GM19463 (cell line): ENCODE measurements at regions not wholly inside any gene's neighbourhood (a gene's known extent, or its start where the extent isn't known, plus 50 kb on each side); places are given as distances from the start of the nearest gene placed in this dataset.

Experiments used
- ATAC-seq: cut with Tn5 transposase; IDR thresholded peaks from one replicate; pipeline ENCODE4 v1.9.1; 2021; ENCODE audit warnings: mild to moderate bottlenecking, moderate library complexity; ENCODE audit not compliant: unreplicated experiment

DNA sequence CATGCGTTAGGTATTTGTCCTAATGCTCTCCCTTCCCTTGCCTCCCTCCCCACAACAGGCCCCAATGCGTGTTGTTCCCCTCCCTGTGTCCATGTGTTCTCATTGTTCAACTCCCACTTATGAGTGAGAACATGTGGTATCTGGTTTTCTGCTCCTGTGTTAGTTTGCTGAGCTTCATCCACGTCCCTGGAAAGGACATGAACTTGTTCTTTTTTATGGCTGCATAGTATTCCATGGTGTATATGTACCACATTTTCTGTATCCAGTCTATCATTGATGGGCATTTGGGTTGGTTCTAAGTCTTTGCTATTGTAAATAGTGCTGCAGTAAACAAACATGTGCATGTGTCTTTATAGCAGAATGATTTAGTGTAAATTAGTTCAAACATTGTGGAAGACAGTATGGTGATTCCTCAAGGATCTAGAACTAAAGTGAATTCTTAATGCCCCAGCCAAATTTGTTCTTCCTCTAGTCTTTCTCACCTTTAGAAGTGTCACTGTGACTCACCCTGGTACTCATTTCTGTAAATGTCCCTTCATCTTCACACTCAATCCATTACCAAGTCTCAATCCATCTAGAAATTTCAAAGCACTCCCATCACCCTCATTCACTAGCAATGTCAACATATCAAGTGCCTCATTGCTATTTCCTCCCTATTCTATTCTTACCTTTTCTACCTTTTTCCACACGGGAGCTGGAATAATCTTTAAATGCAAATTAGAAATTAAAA, 123.9 kb downstream of the MREG start:
- ATAC-seq: peak; percentile 52

DNA sequence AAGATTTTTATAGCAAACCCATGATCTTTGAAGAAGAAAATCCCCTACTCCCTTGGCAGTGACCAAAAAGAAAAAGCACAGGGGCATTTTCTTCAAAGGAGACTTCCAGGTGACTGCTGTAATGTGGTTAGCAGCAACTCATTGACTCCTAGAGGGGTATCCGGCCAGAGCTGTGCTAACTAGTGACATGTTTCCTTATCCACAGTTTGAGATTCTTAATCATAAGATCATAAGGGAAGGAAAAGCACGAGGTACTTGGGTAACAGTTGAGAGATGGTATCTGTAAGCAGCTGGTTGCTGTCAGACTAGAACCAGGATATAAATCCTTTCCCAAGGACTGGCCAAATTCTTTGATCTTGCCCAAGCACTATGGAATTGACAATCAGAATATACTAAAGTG, 124.7 kb downstream of the MREG start:
- no peak for ATAC-seq

DNA sequence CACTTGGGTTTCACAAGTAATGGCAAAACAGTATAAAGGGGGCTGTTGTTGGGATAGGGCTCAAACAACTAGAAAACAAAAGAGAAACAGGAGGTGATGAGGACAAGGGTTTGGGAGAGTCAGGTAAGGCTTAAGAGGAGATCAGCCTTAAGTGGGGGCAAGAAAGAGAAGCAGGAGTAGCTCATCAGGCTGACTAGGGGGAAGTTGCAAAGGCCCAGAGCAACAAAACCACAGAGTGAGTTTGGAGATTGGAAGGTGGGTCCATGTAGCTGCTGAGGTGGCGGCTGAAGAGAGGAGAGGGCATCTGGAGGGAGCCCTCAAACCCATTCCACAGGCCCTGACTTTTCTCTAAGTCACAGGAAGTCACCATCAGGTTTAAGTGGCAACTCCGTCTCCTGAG, 126.0 kb downstream of the MREG start:
- ATAC-seq: no peak

DNA sequence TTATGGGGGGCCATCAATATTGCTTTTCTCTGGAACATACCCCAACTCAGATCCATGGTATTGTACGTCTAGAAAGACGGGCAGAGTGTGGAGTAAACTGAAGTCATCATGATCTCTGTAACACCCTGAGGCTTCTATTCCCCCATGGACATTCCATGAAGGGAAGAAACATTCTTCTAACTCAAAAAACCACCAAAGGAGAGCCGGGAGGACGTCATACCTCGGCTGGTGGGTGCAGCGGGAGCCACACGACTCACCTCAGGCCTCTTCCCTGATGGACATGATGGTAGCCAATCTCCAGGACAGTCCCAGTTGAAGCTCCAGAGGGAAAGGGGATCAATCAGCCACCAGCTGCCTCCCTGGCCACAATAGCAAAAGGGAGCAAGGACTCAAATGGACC, 127.3 kb downstream of the MREG start:
- ATAC-seq: no peak

DNA sequence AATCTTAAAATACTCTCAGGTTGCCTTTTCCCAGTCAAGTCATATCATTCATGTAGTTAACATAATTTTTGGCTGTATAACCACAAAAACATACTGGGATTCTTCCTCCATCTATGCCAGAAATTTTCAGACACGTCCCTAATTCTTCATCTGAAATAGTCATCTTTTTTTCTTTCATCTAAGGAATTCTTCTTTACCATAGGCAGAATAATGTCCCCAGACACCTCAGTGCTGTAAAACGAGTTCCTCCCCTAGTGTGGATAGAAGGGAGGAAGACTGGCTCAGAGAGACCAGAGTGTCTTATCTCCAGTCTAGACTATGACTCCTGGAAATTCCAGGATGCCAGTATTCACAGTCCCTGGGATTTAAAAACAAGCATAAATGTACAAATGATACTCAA, 127.8 kb downstream of the MREG start:
- ATAC-seq: no peak

DNA sequence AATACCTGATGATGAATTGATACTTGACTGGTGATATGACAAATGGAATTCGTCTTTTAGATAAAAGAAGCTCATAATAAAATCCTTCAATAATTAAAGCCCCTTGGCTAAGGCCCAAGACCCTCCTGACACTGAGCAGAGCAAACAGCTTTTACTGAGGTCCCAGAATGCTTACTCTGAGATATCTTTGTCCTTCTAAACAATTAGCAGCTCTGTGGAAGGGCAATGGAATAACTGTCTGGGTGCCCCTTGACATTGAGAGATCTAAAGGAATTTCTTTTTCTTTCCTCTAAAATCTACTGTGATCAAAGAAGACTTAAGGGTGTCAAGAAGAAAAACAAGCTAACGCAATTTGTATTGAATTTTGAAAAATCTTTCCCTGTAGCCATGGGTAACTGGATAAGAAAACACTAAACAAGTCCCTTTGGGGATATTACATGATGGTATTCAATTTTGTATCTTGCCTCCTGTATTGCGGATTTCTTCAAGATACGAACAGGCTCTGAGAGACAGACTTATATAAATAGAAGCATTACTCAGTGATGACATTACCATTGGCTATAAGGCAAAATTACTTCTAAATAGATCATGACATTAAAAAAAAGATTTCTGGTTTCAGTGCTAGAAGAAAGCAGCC, 128.8 kb downstream of the MREG start:
- no peak for ATAC-seq

DNA sequence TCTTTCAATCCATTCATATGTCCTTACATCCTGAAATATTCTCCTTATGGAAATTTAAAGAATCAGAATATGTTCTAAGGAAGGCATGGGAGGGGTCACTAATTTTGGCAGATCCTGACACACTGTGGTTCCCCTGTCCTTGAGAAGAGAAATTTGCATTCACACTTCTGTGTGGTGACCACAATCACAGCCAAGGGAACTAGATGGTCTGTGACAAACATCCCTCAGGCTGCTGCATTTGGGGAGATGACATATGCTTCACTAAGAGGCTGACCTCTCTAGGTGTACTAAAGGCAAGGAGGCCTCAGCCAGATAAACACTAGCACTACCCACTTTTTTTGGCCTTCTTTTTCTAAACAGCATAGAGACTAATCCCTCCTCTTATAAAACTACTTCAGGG, 129.6 kb downstream of the MREG start:
- peak; percentile 66 for ATAC-seq

DNA sequence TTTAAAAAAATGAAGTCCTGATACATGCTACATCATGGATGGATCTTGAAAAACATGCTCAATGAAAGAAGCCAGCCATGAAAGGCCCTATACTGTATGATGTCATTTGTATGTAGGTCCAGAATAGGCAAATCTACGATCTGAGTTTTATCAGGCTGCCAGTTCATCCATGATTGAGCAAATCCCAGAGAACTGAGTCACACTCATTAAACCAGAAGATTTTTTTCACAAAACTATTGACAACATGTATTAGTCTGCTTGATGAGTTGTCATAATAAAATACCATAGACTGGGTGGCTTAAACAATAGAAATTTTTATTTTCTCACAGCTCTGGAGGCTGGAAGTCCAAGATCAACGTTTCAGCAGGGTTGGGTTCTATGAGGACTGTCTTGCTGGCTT, 130.7 kb downstream of the MREG start:
- no peak for ATAC-seq

DNA sequence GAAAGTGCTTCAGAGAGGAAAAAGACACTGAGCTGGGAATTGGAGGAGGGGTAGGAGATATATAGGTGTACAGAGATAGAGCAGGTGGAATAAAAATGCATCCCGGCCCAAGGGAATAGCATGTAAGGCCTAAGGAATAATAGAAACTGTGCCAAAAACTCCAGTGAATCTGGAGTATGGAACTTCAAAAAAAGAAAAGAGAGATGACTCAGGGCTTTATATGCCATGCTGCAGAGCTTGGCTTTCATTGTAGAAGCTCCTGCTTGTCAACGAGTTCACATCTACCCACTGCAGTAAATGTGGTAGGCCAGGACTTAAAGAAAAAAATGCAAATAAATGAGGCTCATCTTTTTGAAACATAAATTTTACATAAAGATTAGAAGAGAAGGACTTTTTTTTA, 131.8 kb downstream of the MREG start:
- ATAC-seq: no peak

DNA sequence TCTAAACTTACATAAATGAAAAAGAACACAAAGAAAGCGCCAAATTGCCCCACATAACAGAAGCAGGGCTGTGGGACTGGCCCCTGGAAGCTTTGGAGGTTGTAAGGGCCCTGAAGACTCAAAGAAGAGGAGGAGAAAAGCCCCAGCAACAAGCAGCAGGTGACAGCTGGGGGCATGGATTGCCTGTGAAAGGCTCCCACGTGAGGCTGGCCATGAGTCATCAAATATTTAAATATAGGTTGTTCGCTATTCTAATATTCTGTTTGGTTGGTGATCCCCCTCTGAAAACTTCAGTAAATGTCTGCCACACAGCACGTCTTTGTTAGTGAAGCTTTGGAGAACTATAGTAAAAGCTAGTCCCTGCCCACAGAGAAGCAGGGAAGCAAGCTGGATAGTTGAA, 132.4 kb downstream of the MREG start:
- peak; percentile 80 for ATAC-seq

DNA sequence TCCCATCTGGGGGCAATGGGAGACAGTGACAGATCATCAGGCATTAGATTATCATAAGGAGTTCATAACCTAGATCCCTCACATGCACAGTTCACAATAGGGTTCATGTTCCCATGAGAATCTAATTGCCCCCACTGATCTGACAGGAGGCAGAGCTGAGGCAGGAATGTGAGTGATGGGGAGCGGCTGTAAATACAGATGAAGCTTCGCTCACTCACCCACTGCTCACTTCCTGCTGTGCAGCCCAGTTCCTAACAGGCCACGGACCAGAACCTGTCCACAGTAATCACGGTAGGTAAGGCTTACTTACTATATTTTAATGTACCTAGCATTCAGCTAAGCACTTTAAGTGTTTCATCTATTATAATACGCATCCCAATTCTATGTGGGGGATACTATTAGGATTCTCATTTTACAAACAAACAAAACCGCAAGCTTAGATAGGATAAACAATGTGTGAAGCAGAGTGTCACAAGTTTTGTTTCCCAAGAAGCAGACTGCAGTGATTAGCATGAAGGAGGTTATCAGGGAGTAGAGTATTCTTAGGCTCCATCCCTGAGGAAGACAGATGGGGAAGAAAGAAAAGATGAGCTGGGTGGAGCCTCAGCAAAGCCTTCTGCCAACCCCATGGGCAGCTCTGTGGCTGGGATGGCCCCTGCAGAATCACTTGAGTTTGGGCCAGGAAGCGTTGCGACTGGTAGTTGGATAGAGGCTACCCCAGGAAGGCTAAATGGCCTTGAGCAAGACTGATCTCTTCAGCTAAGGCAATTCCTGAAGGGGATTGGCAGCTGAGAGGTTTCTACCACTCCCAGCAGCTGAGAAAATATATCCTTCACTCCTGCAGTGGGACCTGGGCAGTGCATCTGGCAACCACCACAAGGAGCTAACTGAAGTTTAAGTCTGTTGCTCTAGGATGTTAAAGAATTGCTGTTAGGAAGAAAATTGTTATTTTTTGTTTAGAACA, 133.1 kb downstream of the MREG start:
- ATAC-seq: no peak

DNA sequence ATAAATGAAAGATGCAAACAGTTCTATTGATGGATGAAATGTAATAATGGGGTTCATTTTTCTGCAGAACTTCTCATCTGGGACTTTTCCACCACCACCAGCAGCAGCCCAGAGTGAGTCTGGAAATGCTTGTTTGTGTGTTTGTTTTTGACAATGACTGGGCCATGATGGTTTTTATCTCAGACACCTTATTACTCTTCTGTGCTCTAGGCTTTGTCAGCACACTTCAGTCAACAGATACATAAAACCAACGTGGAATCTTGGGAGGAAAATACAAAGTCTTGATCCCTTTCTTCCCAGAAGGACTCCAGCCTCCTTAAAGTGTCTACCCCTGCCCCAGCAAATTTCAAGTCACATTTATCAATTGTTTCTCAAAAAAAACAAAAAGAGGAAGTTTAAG, 134.0 kb downstream of the MREG start:
- no peak for ATAC-seq

DNA sequence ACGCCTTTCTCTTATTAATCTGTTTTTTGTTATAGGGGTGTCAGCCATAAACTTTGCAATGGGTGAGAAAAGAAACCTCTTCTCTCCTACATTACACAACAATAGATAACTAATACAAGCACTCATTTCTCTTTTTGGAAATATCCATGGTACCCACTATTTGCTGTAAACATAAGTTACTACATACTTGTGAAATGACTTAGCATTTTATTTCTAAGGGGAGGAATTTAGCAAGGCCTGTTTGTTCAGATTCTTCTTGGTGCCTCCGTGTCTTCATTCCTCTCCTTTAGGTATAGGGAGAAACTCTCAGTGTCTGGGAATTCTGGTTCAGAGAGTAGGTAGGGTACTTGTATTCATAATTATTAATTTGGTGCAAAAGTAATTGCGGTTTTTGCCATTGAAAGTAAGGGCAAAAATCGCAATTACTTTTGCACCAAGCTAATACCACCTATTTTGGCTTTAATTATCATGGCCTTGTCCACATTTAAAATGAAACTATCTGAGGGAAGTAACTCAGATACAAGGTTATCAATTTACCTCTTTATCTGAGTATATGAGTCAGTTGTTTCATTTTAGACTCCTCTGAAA, 134.8 kb downstream of the MREG start:
- no peak for ATAC-seq

DNA sequence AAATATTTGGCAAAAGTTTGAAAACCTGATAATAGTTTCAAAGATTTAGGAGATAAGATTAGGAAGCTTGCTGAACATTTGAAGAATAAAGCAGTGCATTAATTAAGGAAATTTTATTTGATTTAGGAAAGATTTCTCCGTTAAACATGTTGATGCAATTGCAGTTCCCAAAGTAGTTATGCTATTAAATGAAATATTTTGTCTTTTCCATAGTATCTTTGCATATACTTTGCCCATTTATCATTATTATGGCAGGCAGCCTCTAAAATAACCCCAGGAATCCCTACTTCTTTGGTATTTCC, 136.5 kb downstream of the MREG start:
- no peak for ATAC-seq

DNA sequence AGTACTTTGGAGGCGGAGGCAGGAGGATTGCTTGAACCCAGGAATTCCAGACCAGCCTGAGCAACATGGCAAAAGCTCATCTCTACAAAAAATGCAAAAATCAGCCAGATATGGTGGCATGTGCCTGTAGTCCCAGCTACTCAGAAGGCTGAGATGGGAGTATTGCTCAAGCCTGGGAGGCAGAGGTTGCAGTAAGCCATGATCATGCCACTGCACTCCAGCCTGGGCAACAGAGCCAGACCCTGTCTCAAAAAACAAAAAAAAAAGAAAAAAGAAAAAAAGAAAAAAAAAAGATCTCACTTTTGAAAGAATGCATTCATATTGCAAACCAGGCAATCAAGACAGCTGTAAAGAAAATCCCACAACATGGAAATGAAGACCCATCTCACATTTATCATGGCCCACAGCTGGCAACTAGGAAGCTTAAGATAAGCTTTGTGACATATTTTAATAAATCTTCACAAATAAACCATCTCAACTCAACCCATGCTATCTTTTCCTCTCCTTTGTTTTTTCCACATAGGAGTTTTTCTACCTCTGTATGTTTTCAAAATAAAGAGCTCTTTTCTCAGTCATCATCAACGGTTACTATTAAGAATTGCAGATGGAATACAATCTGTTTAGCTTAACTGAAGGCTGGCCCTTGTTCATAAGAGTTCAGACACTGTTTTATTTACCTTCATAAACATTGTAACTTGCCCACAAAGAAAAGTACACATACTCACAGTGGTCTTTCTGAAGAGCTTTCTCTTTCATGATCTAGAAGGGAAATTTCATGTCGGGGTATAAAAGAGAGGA, 137.0 kb downstream of the MREG start:
- ATAC-seq: no peak

DNA sequence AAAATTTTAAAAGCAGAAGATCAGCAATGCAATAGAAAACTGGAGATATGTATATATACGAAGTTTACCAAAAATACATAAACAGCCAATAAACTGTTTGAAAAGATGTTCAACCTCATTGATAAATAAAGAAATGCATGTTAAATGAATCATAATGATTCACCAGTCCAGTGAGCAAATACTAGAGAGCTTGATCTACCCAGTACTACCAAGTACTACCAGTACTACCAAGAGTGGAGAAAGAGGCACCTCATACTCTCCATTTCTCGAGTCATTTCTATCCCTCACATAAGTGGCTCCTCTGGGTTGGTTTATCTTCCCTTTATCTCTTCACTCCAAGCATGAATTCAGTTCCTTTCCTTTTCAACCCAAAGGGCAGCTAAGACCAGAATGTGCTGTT, 138.9 kb downstream of the MREG start:
- no peak for ATAC-seq

DNA sequence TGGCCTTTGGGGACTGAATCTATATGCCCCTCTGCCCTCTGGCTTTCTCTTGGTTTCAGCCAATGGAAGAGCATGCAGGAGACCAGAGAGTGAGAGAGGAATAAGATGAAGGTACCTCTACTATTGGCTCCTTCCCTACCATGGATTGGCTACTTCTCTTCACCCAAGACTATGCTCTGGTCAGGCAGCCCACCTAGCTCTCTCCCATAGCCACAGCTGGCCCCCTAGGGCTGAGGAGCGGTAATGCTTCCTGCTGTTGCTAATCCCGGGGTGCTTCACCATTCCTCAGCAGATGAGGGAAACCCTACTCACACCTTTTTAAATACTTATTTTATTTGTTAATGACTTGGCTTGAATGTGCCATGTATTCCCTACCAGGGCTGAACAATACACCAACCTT, 142.4 kb downstream of the MREG start:
- no peak for ATAC-seq

DNA sequence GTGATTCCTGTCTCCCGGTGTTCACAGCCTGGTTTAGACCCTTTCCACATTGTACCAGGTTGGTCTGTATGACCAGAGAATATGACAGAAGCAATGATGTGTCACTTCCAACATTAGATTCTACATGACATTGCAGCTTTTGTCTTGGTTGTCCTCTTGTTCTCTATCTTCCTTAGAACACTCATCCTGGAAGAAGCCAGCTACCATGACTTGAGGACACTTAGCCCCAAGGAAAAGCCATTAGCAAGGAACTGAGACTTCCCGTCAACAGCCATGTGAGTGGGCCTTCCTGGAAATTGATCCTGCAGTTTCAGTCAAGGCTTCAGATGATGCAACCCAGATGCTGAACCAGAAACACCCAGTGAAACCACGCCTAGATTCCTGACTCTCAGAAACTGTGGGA, 143.3 kb downstream of the MREG start:
- ATAC-seq: no peak

DNA sequence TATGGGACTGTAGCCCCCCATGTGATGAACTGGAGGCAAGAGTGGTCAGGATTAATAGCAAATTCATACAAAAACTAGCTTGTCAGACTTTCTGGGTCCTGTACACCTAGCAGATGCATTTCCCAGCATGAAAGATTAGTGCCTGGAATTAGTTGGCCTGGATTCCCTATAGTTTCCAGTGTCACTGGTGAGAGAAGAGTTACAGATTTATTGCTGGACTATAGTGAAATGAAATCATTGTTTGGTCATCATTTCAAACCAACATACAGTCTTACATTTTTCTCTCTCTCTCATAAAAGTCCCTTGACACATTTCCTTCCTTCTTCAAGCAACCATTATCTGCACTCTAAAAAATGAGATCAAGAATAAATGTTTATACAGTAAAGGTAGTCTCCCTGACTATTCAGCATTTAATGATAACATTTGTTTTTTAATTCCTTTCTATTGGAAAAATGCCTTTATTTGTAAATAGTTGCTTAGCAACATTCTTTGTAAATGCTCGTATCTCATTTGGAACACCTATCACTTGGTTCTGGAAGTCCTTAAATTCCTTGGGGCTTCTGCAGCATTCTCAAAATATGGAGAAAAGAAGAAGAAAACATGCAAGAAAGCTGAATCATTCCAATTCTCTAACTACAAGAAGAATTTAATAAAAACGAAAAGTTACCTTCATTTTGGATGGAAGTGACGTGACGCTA, 144.4 kb downstream of the MREG start:
- no peak for ATAC-seq

DNA sequence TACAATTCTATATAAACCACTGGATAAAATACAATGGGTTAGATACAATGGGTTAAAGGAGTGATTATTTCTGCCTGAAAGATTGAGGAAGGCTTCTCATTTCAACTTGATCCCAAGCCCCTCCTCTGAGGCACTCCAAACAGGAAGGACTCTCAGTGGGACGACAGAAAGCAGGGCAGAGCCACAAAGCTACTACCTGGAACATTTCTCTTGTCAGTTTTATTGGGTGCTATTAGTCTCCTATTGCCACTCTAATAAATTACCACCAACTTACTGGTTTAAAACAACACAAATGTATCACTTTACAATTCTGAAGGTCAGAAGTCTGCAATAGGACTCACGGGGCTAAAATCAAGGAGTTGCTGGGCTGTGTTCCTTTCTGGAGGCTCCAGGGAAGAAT, 146.7 kb downstream of the MREG start:
- ATAC-seq: no peak
